Activated B cell treated with CpG ODN at 0.5 μM for 24 hours (primary cell): ENCODE measurements at regions not wholly inside any gene's neighbourhood (a gene's known extent, or its start where the extent isn't known, plus 50 kb on each side); places are given as distances from the start of the nearest gene placed in this dataset.

Experiments used
- ATAC-seq: fragments of 200-7000 bp; cut with Tn5 transposase; one replicate; pipeline ENCODE4 v1.10.0; 2021; ENCODE audit warnings: low read depth, mild to moderate bottlenecking, moderate library complexity
- CTCF ChIA-PET: fragments of 350-600 bp; sonication (Branson Sonifier 250); formaldehyde crosslinking; loops from one replicate; lab custom pipeline; 2021; ENCODE audit warnings: antibody characterized with exemption; lab: Charles Lee
- POLR2A ChIA-PET: fragments of 350-600 bp; sonication (Branson Sonifier 250); formaldehyde crosslinking; loops from one replicate; lab custom pipeline; 2021; ENCODE audit warnings: antibody characterized with exemption; lab: Charles Lee
- DNase-seq: peaks from one replicate; pipeline ENCODE4 v3.0.0; 2022
- H3K27ac Mint-ChIP-seq: one replicate; pipeline ENCODE4 v1.8.0; 2020; ENCODE audit warnings: mixed read lengths
- H3K27me3 Mint-ChIP-seq: one replicate; pipeline ENCODE4 v1.8.0; 2021; ENCODE audit warnings: mixed read lengths
- H3K36me3 Mint-ChIP-seq: one replicate; pipeline ENCODE4 v1.8.0; 2021; ENCODE audit warnings: low read depth, mixed read lengths
- H3K4me1 Mint-ChIP-seq: one replicate; pipeline ENCODE4 v1.8.0; 2021; ENCODE audit warnings: mixed read lengths
- H3K4me3 Mint-ChIP-seq: one replicate; pipeline ENCODE4 v1.8.0; 2020; ENCODE audit warnings: mild to moderate bottlenecking, mixed read lengths
- H3K9me3 Mint-ChIP-seq: one replicate; pipeline ENCODE4 v1.8.0; 2020; ENCODE audit warnings: mixed read lengths
- CTCF ChIP-seq: fragments of 200-600 bp; IDR thresholded peaks from one replicate; pipeline ENCODE4 v1.8.0; 2022; ENCODE audit warnings: antibody characterized with exemption, mild to moderate bottlenecking
- intact Hi-C: fragments of 100-400 bp; cut with micrococcal nuclease; formaldehyde crosslinking; loops from one replicate; pipeline ENCODE4 v1.15.1; 2024

- DNase-seq, result no peak
- Mint-ChIP-seq H3K4me1 (no peaks in the 10 kb centered on the region), H3K9me3 (peaks cover 4% of the 10 kb centered on the region), H3K36me3 (no peaks in the 10 kb centered on the region), H3K27me3 (no peaks in the 10 kb centered on the region), H3K4me3 (no peak overlapping the region), H3K27ac (no peak overlapping the region)
- no peak for TF ChIP-seq CTCF
- no peak for ATAC-seq
- POLR2A ChIA-PET, result no interaction called here
- CTCF ChIA-PET, result no interaction called here
- intact Hi-C loops, result no loop called here
Measured at GRCh38 chr4:133711817-133712216, 489.8 kb downstream of the PABPC4L start.

DNA sequence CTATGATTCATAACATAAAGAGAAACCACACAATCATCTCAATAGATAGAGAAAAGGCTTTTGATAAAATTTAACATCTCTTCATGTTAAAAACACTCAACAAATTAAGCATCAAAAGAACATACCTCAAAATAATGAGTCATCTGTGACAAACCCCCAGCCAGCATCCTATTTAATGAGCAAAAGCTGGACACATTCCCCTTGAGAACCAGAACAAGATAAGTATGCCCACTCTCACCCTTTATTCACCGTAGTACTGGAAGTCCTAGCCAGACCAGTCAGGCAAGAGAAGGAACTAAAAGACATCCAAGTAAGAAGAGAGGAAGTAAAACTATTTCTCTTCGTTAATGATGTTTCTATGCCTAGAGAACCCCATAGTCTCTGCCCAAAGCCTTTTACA lies 507.2 kb downstream of the PABPC4L start:
- H3K27ac Mint-ChIP-seq, result no peak overlapping the region
- H3K36me3 Mint-ChIP-seq, result no peaks in the 10 kb centered on the region
- H3K9me3 Mint-ChIP-seq, result peaks cover 2% of the 10 kb centered on the region
- POLR2A ChIA-PET, result no interaction called here
- ATAC-seq (no peak), DNase-seq (no peak)
- CTCF ChIA-PET, result no interaction called here
- no peaks in the 10 kb centered on the region for H3K27me3 Mint-ChIP-seq
- TF ChIP-seq CTCF, result no peak
- H3K4me1 Mint-ChIP-seq, result no peaks in the 10 kb centered on the region
- intact Hi-C loops, result no loop called here
- H3K4me3 Mint-ChIP-seq, result no peak overlapping the region

GRCh38 chr4:133683967-133684366 lies 517.6 kb downstream of the PABPC4L start:
- Mint-ChIP-seq H3K27me3 (no peaks in the 10 kb centered on the region), H3K9me3 (peaks cover 15% of the 10 kb centered on the region)

DNA sequence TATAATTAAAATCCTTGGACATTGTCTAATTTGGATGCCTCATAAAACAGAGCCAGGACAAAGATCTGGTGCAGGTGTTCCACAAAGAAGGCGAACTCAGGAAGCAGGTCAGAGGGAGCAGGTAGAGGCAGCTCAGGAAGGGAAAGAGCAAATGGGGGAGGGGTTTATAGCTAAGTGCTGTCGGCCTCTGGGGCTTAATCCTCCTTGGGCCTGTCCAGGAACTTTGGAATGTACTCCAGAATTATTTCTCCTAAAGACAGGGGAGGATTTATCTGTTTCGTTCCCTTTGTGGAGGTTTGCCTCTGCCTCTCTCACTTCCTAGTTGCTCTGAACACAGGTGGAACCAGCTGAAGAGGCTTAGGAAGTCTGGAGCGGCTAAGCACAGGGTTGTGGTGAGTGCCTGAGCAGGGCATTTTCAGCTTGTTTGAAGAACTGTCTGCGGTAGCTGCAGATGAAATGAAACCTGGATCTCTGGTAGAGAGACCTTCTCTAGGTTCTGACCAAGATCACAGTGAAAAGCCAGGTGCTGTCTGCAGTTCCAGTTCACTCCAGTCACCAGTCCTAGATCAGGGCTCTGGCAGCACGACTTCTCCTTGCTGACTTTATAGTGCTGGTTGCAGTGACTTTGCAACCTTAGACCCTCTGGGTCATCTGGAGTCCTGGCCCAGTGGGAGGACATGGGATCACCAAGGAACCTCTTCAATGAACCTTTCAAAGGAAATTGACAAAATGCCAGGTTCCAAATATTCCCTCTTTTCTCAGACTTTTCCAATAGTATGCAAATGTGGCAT lies 519.2 kb downstream of the PCDH10 start:
- H3K27ac Mint-ChIP-seq, result no peak overlapping the region
- H3K36me3 Mint-ChIP-seq, result no peaks in the 10 kb centered on the region
- ChIA-PET CTCF (no interaction called here), POLR2A (no interaction called here)
- no peaks in the 10 kb centered on the region for H3K9me3 Mint-ChIP-seq
- H3K4me3 Mint-ChIP-seq, result no peak overlapping the region
- no peaks in the 10 kb centered on the region for H3K27me3 Mint-ChIP-seq
- DNase-seq, result no peak
- ATAC-seq, result no peak
- no peaks in the 10 kb centered on the region for H3K4me1 Mint-ChIP-seq
- no peak for TF ChIP-seq CTCF
- intact Hi-C loops, result no loop called here

More at GRCh38 chr4:133683967-133684366, 517.6 kb downstream of the PABPC4L start:
- H3K4me1 Mint-ChIP-seq, result no peaks in the 10 kb centered on the region
- no peak overlapping the region for H3K4me3 Mint-ChIP-seq
- no peak for TF ChIP-seq CTCF
- H3K36me3 Mint-ChIP-seq, result no peaks in the 10 kb centered on the region
- DNase-seq (no peak), ATAC-seq (no peak)
- POLR2A ChIA-PET, result no interaction called here
- CTCF ChIA-PET, result no interaction called here
- intact Hi-C loops, result no loop called here
- H3K27ac Mint-ChIP-seq, result no peak overlapping the region

GRCh38 chr4:133647206-133647605 lies 498.1 kb downstream of the PCDH10 start:
- ChIA-PET CTCF (no interaction called here), POLR2A (no interaction called here)
- Mint-ChIP-seq H3K36me3 (no peaks in the 10 kb centered on the region), H3K9me3 (peaks cover 4% of the 10 kb centered on the region), H3K27ac (no peak overlapping the region), H3K4me3 (no peak overlapping the region), H3K27me3 (no peaks in the 10 kb centered on the region), H3K4me1 (no peaks in the 10 kb centered on the region)
- intact Hi-C loops, result no loop called here
- DNase-seq (no peak), ATAC-seq (no peak)
- no peak for TF ChIP-seq CTCF
